ENCODE measurements at regions not wholly inside any gene's neighbourhood (a gene's known extent, or its start where the extent isn't known, plus 50 kb on each side); places are given as distances from the start of the nearest gene placed in this dataset.

DNA sequence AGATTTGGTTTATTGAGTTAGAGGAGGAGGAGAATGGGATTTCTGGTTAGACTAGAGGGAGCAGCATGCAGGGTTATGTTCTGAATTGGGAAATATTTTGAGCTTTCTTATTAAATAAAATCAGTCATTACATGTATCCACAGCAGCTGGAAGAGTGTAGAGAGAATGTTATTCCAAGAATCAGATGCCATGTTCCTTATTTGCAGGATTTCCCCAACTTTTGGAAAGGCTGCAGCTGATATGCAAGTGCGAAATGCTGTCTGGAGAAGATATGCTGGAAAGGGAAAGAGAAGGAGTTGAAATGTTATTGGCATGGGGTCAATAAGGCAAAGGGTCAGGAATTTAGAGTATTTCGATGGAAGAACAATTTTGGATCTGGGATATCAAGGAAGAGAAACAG lies 255.8 kb downstream of the MTX2 start:
- Histone ChIP-seq H3K36me3 (no peaks in the 10 kb centered on the region), H3K27ac (no peak overlapping the region), H3K4me1 (peaks cover 0 to 4% of the 10 kb centered on the region in 2 donors), H3K4me3 (no peak overlapping the region), H3K27me3 (no peaks in the 10 kb centered on the region), H3K9me3 (no peaks in the 10 kb centered on the region)
- DNase-seq (ENCODE audit: low spot score), result no peak
- TF ChIP-seq CTCF (IDR thresholded peaks at IDR 0.05), result no peak

GRCh38 chr2:176526995-176527901 lies 258.0 kb downstream of the MTX2 start:
- Histone ChIP-seq H3K9me3 (no peaks in the 10 kb centered on the region), H3K27me3 (no peaks in the 10 kb centered on the region), H3K27ac (no peak overlapping the region), H3K36me3 (no peaks in the 10 kb centered on the region), H3K4me1 (peaks cover 0 to 4% of the 10 kb centered on the region in 2 donors), H3K4me3 (no peak overlapping the region)
- DNase-seq (ENCODE audit: low spot score), result no peak
- TF ChIP-seq CTCF (IDR thresholded peaks at IDR 0.05), result no peak

- no peaks in the 10 kb centered on the region for H3K27me3 ChIP-seq
- DNase-seq (ENCODE audit: low spot score), result no peak
- H3K27ac ChIP-seq, result no peak overlapping the region
- no peak for TF ChIP-seq CTCF (IDR thresholded peaks at IDR 0.05)
- H3K4me1 ChIP-seq, result peaks cover 0 to 7% of the 10 kb centered on the region in 2 donors
- no peak overlapping the region for H3K4me3 ChIP-seq
- no peaks in the 10 kb centered on the region for H3K9me3 ChIP-seq
- H3K36me3 ChIP-seq, result no peaks in the 10 kb centered on the region
Measured at GRCh38 chr2:176531608-176532007, 262.4 kb downstream of the MTX2 start.

DNA sequence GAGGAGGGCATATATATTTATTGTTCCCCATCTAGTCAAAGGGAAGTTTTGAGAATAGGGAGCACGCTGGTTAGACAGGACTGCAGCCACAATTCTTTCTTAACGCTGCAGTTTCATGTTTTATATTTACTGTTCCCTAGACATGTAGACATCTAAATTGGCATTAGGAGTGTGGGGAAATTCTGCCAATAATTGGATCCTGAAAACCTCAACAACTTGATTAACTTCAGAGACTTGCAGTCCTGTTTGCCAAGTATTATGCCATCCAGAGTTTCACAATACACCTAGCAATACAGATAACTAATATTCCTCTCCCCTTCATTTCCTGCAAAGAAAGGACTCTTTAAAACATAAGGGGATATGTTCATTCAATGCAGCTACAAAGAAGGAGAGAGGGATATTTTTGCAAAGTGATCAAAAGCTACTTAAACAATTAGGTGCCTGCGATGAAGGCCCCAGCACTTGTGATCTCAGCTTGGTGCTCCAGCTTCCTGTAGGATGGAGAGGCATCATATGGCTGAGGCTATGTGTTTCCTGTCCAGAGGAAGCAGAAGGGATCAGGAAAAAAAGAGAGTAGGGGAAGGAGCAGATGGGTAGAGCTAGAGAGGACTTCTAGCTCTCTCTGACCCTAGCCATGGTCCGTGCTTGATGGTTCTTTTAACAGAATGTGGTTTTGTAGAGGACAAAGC lies 264.4 kb downstream of the MTX2 start:
- no peak for TF ChIP-seq CTCF (IDR thresholded peaks at IDR 0.05)
- H3K36me3 ChIP-seq, result no peaks in the 10 kb centered on the region
- no peaks in the 10 kb centered on the region for H3K9me3 ChIP-seq
- no peaks in the 10 kb centered on the region for H3K27me3 ChIP-seq
- H3K27ac ChIP-seq, result no peak overlapping the region
- H3K4me1 ChIP-seq, result peaks cover 0 to 7% of the 10 kb centered on the region in 2 donors
- H3K4me3 ChIP-seq, result no peak overlapping the region
- DNase-seq (ENCODE audit: low spot score), result no peak

GRCh38 chr2:176534798-176535466 lies 265.7 kb downstream of the MTX2 start:
- H3K27me3 ChIP-seq, result no peaks in the 10 kb centered on the region
- H3K36me3 ChIP-seq, result no peaks in the 10 kb centered on the region
- no peak overlapping the region for H3K27ac ChIP-seq
- H3K4me3 ChIP-seq, result no peak overlapping the region
- peaks cover 0 to 7% of the 10 kb centered on the region in 2 donors for H3K4me1 ChIP-seq
- no peak for TF ChIP-seq CTCF (IDR thresholded peaks at IDR 0.05)
- no peaks in the 10 kb centered on the region for H3K9me3 ChIP-seq
- DNase-seq (ENCODE audit: low spot score), result no peak
